ENCODE measurements at regions not wholly inside any gene's neighbourhood (a gene's known extent, or its start where the extent isn't known, plus 50 kb on each side); places are given as distances from the start of the nearest gene placed in this dataset.

DNA sequence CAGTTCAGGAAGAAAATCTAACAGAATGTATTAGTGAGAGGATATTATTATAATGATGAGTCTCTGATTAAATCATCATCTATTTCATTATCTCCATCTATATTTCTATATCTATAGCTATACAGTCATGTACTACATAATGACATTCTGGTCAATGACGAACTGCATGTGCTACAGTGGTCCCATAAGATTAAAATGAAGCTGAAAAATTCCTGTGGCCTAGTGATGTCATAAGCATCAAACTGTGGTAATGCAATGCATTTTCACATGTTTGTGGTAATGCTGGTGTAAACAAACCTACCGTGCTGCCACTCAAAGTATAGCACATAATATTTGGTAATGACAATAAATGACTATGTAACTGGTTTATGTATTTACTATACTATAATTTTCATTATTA is 1127.9 kb upstream of the CHAC2 start:
- H3K9me3 ChIP-seq, result peaks cover 0 to 5% (median 0%) of the 10 kb centered on the region in 4 donors
- intact Hi-C loops (cut with DNase I), result no loop called here

DNA sequence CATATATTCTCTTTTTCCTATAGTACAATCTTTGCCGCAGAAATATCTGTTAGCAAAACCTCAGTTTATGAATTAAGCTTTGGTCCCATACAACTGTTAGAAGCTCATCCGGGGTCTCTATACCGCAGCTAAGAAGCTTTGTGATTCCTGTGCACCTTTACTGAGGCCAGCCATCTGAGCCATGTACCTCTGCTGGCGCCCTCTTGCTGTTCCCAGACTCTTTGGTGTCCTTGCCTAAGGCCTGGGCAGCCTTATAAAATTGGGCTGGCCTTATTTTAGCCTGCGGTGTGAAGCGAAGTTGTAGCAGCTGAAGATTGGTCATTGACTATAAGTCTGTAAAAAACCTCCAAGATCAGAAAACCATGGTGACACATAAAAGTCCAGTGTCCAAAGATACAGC is 1135.1 kb upstream of the CHAC2 start:
- no peak for DNase-seq
- Histone ChIP-seq H3K9me3 (peaks cover 0 to 12% (median 0%) of the 10 kb centered on the region in 4 donors), H3K27ac (no peak overlapping the region), H3K4me3 (no peak overlapping the region), H3K4me1 (no peaks in the 10 kb centered on the region), H3K27me3 (no peaks in the 10 kb centered on the region), H3K36me3 (no peaks in the 10 kb centered on the region)
- TF ChIP-seq POLR2AphosphoS5 (IDR thresholded peaks at IDR 0.05), result no peak
- TF ChIP-seq, protein P1, sequence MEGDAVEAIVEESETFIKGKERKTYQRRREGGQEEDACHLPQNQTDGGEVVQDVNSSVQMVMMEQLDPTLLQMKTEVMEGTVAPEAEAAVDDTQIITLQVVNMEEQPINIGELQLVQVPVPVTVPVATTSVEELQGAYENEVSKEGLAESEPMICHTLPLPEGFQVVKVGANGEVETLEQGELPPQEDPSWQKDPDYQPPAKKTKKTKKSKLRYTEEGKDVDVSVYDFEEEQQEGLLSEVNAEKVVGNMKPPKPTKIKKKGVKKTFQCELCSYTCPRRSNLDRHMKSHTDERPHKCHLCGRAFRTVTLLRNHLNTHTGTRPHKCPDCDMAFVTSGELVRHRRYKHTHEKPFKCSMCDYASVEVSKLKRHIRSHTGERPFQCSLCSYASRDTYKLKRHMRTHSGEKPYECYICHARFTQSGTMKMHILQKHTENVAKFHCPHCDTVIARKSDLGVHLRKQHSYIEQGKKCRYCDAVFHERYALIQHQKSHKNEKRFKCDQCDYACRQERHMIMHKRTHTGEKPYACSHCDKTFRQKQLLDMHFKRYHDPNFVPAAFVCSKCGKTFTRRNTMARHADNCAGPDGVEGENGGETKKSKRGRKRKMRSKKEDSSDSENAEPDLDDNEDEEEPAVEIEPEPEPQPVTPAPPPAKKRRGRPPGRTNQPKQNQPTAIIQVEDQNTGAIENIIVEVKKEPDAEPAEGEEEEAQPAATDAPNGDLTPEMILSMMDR (IDR thresholded peaks at IDR 0.05), result no peak
- 78 to 81% methylated on average over 6 of the region's 6 CpGs for WGBS, 2 donors
- intact Hi-C loops (cut with DNase I), result no loop called here

More for the DNA sequence above, 1127.9 kb upstream of the CHAC2 start:
- Histone ChIP-seq H3K27ac (no peak overlapping the region), H3K4me1 (no peaks in the 10 kb centered on the region), H3K4me3 (no peak overlapping the region), H3K36me3 (no peaks in the 10 kb centered on the region), H3K27me3 (no peaks in the 10 kb centered on the region)
- TF ChIP-seq POLR2A (IDR thresholded peaks at IDR 0.05), result no peak
- TF ChIP-seq POLR2AphosphoS5 (IDR thresholded peaks at IDR 0.05), result no peak
- no peak for TF ChIP-seq EP300 (IDR thresholded peaks at IDR 0.05)
- TF ChIP-seq, protein P1 (IDR thresholded peaks at IDR 0.05), result no peak
- DNase-seq, result no peak
- 75 to 88% methylated on average over 2 of the region's 2 CpGs for WGBS, 2 donors

DNA sequence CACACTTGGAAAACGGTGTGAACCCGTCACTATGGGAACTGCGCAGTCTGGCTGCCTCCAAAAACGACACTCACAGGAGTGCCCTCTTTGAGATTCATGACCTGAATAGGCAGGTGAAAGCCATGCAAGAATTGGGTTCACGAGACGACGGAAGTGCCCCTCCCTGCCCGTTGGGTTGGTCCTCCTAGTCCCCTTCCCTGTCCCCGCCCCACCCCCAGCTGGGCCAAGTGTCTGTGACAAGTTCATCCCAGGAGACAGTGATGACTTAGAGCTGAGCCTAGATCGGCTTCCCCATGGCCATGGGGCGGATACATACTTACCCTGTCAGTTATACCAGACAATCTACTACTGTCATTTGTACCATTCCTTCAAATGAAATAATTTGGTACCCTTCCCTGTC is 1137.7 kb upstream of the CHAC2 start:
- H3K27me3 ChIP-seq, result no peaks in the 10 kb centered on the region
- no peak overlapping the region for H3K4me3 ChIP-seq
- TF ChIP-seq EP300 (IDR thresholded peaks at IDR 0.05) (no peak), POLR2AphosphoS5 (IDR thresholded peaks at IDR 0.05) (no peak), POLR2A (IDR thresholded peaks at IDR 0.05) (no peak)
- TF ChIP-seq, protein P1 (IDR thresholded peaks at IDR 0.05), result no peak
- no peaks in the 10 kb centered on the region for H3K4me1 ChIP-seq
- H3K27ac ChIP-seq, result no peak overlapping the region
- DNase-seq, result no peak
- intact Hi-C loops (cut with DNase I), result no loop called here
- WGBS, 2 donors, result 85 to 95% methylated on average over 11 of the region's 11 CpGs
- no peaks in the 10 kb centered on the region for H3K36me3 ChIP-seq
- H3K9me3 ChIP-seq, result peaks cover 0 to 7% (median 0%) of the 10 kb centered on the region in 4 donors

DNA sequence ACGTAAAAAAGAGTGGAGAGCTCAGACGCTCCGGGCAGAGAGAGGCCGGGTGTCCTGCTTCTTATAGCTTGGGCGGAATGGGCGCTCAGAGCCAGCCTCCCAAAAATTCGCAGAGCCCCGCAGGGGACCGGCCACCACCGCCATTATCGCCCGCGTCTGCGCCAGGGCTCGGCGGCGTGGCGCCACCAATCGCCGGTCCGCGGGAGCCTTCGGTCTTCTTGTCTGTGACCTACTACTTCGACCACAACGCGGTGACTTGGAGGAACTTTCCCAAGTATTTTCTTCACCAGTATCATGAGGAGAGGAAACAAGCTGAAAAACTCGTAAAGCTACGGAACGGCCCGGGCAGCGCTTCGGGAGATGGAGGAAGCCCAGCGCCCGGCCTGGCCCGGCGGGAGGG is 1138.1 kb upstream of the CHAC2 start:
- Histone ChIP-seq H3K9me3 (peaks cover 0 to 7% (median 0%) of the 10 kb centered on the region in 4 donors), H3K27me3 (no peaks in the 10 kb centered on the region), H3K4me3 (no peak overlapping the region), H3K4me1 (no peaks in the 10 kb centered on the region), H3K36me3 (no peaks in the 10 kb centered on the region), H3K27ac (no peak overlapping the region)
- DNase-seq, result no peak
- 96 to 97% methylated on average over 36 of the region's 36 CpGs for WGBS, 2 donors
- TF ChIP-seq, protein P1 (IDR thresholded peaks at IDR 0.05), result no peak
- TF ChIP-seq POLR2AphosphoS5 (IDR thresholded peaks at IDR 0.05) (no peak), EP300 (IDR thresholded peaks at IDR 0.05) (no peak), POLR2A (IDR thresholded peaks at IDR 0.05) (no peak)
- intact Hi-C loops (cut with DNase I), result no loop called here

DNA sequence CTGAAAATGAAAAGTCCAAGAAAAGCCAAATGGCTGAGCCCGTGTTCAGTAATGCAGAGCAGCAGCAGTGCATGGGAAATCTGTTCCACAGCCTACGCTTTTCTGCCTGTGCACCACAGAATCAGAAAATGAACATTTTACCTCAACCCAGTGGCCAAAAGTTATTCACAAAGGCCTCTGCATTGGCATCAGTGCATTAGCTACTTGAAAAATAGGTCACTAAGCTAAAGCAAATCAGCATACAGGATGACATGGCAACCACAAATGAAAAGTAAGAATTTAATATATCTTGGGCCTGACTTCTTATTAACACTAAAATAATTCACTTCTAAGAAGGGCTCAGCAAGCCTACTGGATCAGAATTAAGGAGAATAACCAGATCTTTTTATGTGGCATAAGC is 1145.3 kb upstream of the CHAC2 start:
- intact Hi-C loops (cut with DNase I), result no loop called here
- DNase-seq, result no peak
- no peaks in the 10 kb centered on the region for H3K9me3 ChIP-seq
- H3K4me1 ChIP-seq, result no peaks in the 10 kb centered on the region
- H3K36me3 ChIP-seq, result no peaks in the 10 kb centered on the region
- no peaks in the 10 kb centered on the region for H3K27me3 ChIP-seq
- no peak overlapping the region for H3K27ac ChIP-seq
- no peak for TF ChIP-seq POLR2A (IDR thresholded peaks at IDR 0.05)
- TF ChIP-seq EP300 (IDR thresholded peaks at IDR 0.05), result no peak
- no peak for TF ChIP-seq POLR2AphosphoS5 (IDR thresholded peaks at IDR 0.05)
- H3K4me3 ChIP-seq, result no peak overlapping the region
- 74 to 79% methylated on average over 2 of the region's 2 CpGs for WGBS, 2 donors

Data from sigmoid colon (tissue), 6 donors.